GM12872 (cell line): ENCODE measurements at regions not wholly inside any gene's neighbourhood (a gene's known extent, or its start where the extent isn't known, plus 50 kb on each side); places are given as distances from the start of the nearest gene placed in this dataset.

Experiments
- CTCF ChIP-seq: IDR thresholded peaks from 3 replicates; pipeline ENCODE4 v1.5.1; 2011; ENCODE audit warnings: low read depth, mild to moderate bottlenecking, low read length, moderate library complexity; ENCODE audit not compliant: insufficient read depth

DNA sequence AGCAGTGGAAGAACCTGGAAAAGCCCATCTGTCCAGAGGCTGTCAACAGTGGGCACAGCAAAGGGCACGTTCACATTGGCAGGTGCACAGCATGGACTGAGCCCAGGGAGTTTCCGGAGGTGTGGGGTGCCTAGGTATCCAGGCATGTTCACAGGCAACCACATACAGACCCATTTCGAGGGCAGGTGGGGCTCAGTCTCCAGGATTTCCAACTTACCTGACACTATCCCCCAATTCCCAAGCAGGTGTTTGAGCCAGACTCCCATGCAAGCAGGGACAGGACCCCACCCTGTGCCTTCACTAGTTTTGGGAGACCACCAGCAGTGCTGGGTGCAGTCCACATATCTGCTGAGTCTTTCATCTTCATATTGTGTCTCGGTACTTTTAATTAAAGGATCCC, 65.0 kb upstream of the IRF2BP2 start:
- TF ChIP-seq CTCF: no peak

DNA sequence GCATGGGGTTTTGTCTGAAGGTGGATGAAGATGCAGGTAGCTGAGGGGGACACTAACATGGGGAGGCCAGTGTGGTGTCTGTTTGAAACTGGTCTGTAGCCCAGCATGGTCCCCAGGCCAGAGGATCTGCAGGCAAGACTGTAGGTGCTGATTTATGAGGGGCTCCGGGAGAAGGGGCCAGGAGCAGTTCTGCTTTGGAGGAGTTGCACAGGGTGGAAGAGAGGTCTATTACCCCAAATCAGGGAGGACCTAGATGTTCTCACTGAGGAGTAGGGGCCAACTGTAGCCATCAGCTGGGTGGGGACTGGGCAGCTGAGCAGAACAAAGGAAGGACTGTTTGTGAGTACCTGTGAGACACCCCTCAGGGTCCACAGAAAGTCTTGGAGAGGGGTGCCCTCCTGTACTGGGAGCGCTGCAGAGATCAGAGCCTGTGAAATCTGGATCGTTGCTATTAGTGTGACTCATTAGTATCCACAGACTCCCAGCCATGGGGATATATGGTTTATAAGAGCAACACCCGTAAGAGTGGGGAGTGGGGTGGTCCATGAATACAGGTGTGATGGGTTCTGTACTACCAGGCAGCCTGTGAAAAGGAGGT, 64.3 kb upstream of the IRF2BP2 start:
- TF ChIP-seq CTCF: no peak

DNA sequence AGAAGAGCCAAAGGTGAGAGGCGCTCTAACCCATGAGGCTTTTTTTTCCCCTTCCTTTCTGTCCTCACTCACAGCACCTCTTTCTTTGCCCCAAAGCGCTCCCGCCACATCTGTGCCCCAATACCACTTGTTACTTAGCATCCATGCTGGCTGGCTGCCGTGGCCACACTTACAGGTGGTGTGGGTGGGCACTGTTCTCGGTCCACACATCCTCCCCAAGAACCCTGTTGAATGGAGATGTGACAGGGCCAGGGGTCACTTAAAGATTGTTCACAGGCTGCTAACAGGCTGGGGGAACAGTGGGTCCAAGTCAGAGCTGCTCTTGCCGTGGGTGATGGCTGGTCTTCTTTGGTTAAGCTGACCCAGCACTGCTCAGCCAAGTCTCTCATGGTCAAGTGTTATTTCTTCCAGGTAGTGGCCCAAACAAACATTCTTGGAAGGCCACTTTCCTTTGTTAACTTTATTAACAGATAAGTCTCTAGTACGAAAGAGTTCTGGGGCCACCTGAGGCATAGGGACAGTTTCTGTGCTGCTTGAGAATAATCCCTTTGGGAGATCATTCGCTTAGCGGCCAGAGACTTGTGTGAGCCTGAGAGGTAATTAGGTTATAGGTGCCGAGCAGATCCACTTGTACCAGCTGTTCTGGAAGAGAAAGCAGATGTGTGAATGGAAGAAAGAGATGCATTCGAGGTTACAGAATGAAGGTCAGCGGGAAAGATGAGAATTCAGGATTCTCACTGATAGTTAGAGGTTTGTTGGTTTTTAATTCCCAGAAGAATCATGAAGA, 62.6 kb upstream of the IRF2BP2 start:
- TF ChIP-seq CTCF: no peak

DNA sequence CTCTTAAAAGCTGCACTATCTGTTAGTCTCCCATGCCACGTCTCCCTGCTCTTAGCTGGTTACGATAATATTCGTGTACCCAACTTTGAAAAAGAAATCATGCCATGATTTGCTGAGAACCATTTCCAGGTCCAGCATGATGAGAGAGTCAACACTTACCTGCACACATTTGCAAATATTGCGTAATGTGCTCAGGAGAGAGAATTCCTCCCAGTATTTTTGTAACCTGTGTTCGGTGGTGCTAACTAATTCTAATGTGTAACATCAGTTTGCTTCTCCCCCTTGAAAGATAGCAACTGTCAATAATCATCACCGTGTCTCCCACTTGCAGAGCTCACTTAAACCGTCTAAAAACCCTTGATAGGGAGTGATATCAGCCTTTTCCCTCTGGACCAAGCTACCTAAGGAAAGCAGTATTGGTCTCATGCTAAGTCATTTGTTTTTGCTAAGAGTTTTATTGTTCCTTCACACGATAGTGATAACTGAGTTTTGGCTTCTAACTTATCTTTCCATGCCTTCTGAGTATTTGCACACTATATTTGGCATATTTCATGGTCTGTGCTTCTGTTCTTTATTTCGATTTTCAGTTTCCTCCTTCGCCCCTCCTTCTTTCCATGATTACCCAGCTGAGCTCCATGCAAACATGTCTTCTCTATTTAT, 61.1 kb upstream of the IRF2BP2 start:
- no peak for TF ChIP-seq CTCF

DNA sequence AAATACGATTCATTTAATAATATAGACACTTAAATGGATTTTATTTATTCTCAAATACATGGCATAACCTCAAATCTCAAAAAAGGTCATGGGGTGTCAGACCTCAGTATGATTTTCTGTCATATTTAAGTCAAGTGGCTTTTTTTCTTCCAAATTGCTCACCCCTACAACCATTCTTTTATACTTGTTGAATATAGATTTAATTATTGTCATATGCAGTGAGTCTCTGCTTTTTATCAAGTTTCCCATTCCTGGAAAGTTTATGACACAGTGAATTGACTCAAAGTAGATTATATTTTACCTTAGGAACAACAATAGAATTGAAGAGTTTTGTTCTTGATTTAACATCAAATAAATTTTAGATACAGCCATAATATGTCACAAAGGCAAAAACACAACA, 59.5 kb upstream of the IRF2BP2 start:
- TF ChIP-seq CTCF: no peak

- TF ChIP-seq CTCF: no peak
These were observed 58.6 kb upstream of the IRF2BP2 start for GRCh38 chr1:234668577-234668955.
